ENCODE measurements at regions not wholly inside any gene's neighbourhood (a gene's known extent, or its start where the extent isn't known, plus 50 kb on each side); places are given as distances from the start of the nearest gene placed in this dataset.
"Not testable (repeated sequence)": the region's sequence is repeated elsewhere in the genome, so short reads cannot be mapped to it uniquely, and the experiment has no call there.

DNA sequence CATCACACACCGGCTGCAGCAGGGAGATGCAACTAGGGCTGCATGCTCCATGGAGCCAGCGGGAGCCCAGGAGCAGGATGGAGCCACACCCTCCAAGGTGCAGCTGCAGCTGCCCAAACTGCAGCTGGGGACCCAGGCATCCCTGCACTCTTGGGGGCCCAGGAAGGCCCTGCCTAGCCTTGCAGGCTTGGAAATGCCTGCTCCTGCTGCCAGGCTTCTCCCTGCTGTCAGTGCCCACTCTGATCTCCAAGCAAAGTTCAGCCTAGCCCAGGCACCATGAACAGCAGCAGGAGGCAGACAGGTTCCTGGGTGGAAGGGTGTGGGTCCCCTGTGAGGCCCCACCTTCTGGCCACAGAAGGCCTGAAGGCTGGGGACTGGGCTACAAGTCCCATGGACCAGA lies 1057.1 kb downstream of the CDH8 start:
- TF ChIP-seq, protein P1, sequence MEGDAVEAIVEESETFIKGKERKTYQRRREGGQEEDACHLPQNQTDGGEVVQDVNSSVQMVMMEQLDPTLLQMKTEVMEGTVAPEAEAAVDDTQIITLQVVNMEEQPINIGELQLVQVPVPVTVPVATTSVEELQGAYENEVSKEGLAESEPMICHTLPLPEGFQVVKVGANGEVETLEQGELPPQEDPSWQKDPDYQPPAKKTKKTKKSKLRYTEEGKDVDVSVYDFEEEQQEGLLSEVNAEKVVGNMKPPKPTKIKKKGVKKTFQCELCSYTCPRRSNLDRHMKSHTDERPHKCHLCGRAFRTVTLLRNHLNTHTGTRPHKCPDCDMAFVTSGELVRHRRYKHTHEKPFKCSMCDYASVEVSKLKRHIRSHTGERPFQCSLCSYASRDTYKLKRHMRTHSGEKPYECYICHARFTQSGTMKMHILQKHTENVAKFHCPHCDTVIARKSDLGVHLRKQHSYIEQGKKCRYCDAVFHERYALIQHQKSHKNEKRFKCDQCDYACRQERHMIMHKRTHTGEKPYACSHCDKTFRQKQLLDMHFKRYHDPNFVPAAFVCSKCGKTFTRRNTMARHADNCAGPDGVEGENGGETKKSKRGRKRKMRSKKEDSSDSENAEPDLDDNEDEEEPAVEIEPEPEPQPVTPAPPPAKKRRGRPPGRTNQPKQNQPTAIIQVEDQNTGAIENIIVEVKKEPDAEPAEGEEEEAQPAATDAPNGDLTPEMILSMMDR (IDR thresholded peaks at IDR 0.05; ENCODE audit: borderline replicate concordance, insufficient read depth, low read depth, low read length), result no peak
- H3K4me3 ChIP-seq (ENCODE audit: low read depth, low read length), result no peak overlapping the region

DNA sequence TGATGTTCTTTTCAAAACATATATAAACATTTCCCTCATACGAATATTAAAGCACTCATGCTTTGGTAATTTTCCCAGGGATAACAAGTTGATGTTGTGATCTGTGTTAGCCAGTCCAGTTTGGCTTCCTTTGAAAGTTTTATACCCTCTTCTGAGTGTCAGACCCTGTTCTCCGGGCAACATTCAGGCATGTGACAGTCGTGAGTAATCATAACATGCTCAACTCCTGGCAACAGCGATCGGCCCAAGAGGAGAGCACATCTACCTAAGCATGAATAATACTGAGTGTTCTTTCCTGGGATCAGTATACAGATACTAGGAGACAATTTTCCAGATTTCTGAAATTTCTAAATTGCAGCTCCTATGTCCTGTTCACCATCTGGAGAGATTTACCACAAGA lies 1086.4 kb downstream of the CDH8 start:
- H3K4me3 ChIP-seq (ENCODE audit: low read depth, low read length), result no peak overlapping the region
- TF ChIP-seq, protein P1 (IDR thresholded peaks at IDR 0.05; ENCODE audit: borderline replicate concordance, insufficient read depth, low read depth, low read length), result no peak

DNA sequence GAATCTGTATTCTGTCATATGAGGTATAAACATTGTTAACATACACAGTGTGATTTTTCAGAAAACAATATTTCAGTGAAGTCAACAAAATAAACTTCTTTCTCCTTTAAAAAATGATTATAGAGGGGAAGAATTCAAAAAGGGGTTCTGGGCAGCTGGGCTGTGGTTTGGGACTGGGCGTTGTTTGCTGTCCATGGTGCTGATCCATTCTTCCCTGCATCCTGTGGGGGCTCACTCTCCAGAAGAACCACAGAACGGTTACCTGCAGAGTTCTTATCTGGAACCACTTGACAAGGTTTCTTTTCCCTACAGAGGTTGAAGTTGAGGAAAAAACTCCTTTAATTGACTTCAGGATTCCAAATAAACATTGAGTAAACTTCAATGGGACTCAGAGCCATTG lies 1091.0 kb downstream of the CDH8 start:
- TF ChIP-seq, protein P1 (IDR thresholded peaks at IDR 0.05; ENCODE audit: borderline replicate concordance, insufficient read depth, low read depth, low read length), result no peak
- H3K4me3 ChIP-seq (ENCODE audit: low read depth, low read length), result no peak overlapping the region

DNA sequence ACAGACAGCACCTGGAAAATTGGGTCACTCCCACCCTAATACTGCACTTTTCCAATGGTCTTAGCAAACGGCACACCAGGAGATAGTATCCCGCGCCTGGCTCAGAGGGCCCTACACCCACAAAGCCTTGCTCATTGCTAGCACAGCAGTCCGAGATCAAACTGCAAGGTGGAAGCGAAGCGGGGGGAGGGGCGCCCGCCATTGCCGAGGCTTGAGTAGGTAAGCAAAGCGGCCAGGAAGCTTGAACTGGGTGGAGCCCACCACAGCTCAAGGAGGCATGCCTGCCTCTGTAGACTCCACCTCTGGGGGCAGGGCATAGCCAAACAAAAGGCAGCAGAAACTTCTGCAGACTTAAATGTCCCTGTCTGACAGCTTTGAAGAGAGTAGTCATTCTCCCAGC lies 1100.0 kb downstream of the CDH8 start:
- not testable (repeated sequence) for H3K4me3 ChIP-seq (ENCODE audit: low read depth, low read length)

DNA sequence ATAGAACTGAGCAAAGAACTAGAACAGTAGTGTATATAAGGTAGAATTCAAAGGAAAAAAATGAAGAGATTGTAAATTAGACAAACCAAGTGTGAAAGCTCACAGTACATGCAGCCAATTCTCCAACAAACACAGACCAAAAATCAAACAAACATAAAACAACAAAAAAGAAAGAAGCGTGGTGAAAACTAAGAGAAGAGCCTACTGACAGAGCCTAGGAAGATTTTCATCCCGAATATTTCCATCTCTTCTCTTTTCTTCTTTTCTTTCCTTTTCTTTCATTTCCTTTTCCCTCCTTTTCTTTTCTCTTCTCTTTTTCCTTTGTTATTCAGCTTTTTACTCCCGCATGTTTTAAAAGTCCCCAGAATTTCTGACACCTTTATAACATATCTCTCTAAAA lies 1103.6 kb downstream of the CDH8 start:
- TF ChIP-seq, protein P1 (IDR thresholded peaks at IDR 0.05; ENCODE audit: borderline replicate concordance, insufficient read depth, low read depth, low read length), result no peak
- H3K4me3 ChIP-seq (ENCODE audit: low read depth, low read length), result no peak overlapping the region

DNA sequence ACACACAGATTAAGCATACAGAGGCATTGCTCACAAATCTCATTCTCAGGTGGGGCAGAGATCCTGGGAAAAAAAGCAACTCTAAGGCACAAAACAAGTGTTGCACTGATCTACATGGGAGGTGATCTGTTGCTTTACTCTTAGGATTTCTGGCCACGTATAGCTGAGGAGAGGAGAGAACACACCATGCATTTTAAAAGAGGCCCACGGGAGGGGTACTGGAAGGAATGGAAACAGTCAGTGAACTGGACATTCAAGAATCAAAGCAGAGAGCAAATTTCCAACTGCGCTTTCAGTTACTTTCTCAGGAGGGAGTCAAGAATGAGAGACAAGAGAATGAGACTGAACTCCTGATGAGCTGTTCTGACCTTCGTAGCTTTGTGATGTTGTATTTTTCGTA lies 1105.9 kb downstream of the CDH8 start:
- TF ChIP-seq, protein P1 (IDR thresholded peaks at IDR 0.05; ENCODE audit: borderline replicate concordance, insufficient read depth, low read depth, low read length), result no peak
- H3K4me3 ChIP-seq (ENCODE audit: low read depth, low read length), result no peak overlapping the region

DNA sequence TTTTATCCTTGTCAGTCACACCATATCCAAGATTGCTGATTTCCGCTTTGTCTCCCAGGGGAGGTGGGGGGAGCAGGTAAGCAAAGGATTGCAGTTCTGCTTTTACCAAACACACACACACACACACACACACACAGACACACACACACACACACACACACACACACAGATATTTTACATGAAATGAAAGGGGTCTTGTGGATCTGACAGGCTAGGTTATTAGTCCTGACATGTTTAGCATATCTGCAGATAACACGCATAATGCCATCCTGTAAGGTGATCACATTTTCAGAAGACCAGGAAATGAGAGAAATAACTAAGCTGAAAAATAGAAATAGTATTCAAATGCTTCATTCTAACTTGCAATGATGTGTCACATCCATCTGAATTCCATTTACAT lies 1113.3 kb downstream of the CDH8 start:
- no peak overlapping the region for H3K4me3 ChIP-seq (ENCODE audit: low read depth, low read length)
- TF ChIP-seq, protein P1 (IDR thresholded peaks at IDR 0.05; ENCODE audit: borderline replicate concordance, insufficient read depth, low read depth, low read length), result no peak

DNA sequence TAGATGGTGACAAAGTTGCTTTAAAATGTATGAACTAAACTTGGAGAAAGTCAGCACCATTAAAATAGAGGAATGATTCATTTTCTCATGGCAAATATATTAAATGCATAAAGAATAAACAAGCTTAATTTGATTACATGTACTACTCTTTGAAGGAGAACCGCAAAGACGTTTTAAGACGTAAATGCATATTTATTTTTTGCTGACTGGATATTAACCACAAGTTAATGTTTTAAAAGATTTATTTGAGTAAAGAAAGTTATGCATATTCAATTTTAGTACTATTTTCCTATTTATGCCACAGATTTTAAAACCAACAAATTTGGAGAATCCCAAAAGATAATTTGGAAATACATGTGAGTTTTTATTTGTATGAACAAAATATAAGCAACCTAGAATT lies 1121.9 kb downstream of the CDH8 start:
- TF ChIP-seq, protein P1 (IDR thresholded peaks at IDR 0.05; ENCODE audit: borderline replicate concordance, insufficient read depth, low read depth, low read length), result no peak
- no peak overlapping the region for H3K4me3 ChIP-seq (ENCODE audit: low read depth, low read length)
